IMR-90 (cell line): ENCODE measurements at regions not wholly inside any gene's neighbourhood (a gene's known extent, or its start where the extent isn't known, plus 50 kb on each side); places are given as distances from the start of the nearest gene placed in this dataset.

Source experiments
- ATAC-seq: fragments of 200-7000 bp; cut with Tn5 transposase; 2 replicates; pipeline ENCODE4 v1.9.1; 2020; ENCODE audit warnings: low read depth, mild to moderate bottlenecking, moderate library complexity
- BruUV-seq: library from RNA; stranded (reverse); fragments of 400-500 nt; replicated peaks from 2 replicates; lab custom pipeline; 2021; lab: Mats Ljungman, UMichigan
- CTCF ChIA-PET: fragments of 300-600 bp; formaldehyde crosslinking; extraction: SDS; loops from one replicate; lab custom pipeline; 2021; ENCODE audit warnings: antibody characterized with exemption; lab: Yijun Ruan, JAX
- POLR2A ChIA-PET: fragments of 300-600 bp; sonication (Branson Sonifier 250); formaldehyde crosslinking; loops from one replicate; lab custom pipeline; 2022; ENCODE audit warnings: antibody characterized with exemption; ENCODE audit not compliant: unreplicated experiment; lab: Charles Lee
- DNase-seq: peaks from one replicate; pipeline ENCODE4 v3.0.0; 2013
- H2AFZ ChIP-seq: replicated peaks from 2 replicates; pipeline ENCODE3; 2013; ENCODE audit warnings: low read length, mild to moderate bottlenecking; ENCODE audit not compliant: poor library complexity
- H2AK5ac ChIP-seq: 2 replicates; pipeline ENCODE4 v1.6.1; 2013; ENCODE audit warnings: low read depth, low read length, inconsistent platforms
- H2AK9ac ChIP-seq: replicated peaks from 2 replicates; pipeline ENCODE3; 2013; ENCODE audit warnings: mild to moderate bottlenecking, low read depth, low read length, moderate library complexity; ENCODE audit not compliant: poor library complexity
- H2BK120ac ChIP-seq: 2 replicates; pipeline ENCODE4 v1.6.1; 2013; ENCODE audit warnings: low read depth, low read length, inconsistent platforms
- H2BK15ac ChIP-seq: 3 replicates; pipeline ENCODE4 v1.6.1; 2013; ENCODE audit warnings: low read depth, low read length, inconsistent platforms
- H2BK20ac ChIP-seq: 2 replicates; pipeline ENCODE4 v1.6.1; 2013; ENCODE audit warnings: low read depth, mild to moderate bottlenecking, inconsistent platforms, low read length, moderate library complexity
- H2BK5ac ChIP-seq: 2 replicates; pipeline ENCODE4 v1.6.1; 2013; ENCODE audit warnings: mild to moderate bottlenecking, low read depth, low read length, inconsistent platforms; ENCODE audit not compliant: poor library complexity, severe bottlenecking
- H3K14ac ChIP-seq: replicated peaks from 2 replicates; pipeline ENCODE4 v1.6.1; 2013; ENCODE audit warnings: low read depth, low read length, inconsistent platforms
- H3K18ac ChIP-seq: 2 replicates; pipeline ENCODE4 v1.6.1; 2013; ENCODE audit warnings: low read depth, low read length, control low read depth
- H3K23ac ChIP-seq: 2 replicates; pipeline ENCODE4 v1.6.1; 2013; ENCODE audit warnings: low read depth, low read length, inconsistent platforms
- H3K27ac ChIP-seq: 2 replicates; pipeline ENCODE4 v1.5.1; 2013; ENCODE audit warnings: mild to moderate bottlenecking, control low read depth, low read length; ENCODE audit not compliant: insufficient read depth
- H3K27me3 ChIP-seq: 2 replicates; pipeline ENCODE4 v1.6.1; 2013; ENCODE audit warnings: low read length; ENCODE audit not compliant: control insufficient read depth, insufficient read depth
- H3K36me3 ChIP-seq: 2 replicates; pipeline ENCODE4 v1.6.1; 2013; ENCODE audit warnings: low read length, mixed read lengths; ENCODE audit not compliant: control insufficient read depth, insufficient read depth
- H3K4ac ChIP-seq: 2 replicates; pipeline ENCODE4 v1.6.1; 2013; ENCODE audit warnings: low read depth, low read length, inconsistent platforms
- H3K4me1 ChIP-seq: 2 replicates; pipeline ENCODE4 v1.6.1; 2013; ENCODE audit warnings: low read length, mixed read lengths; ENCODE audit not compliant: control insufficient read depth, insufficient read depth
- H3K4me2 ChIP-seq: 2 replicates; pipeline ENCODE4 v1.6.1; 2013; ENCODE audit warnings: low read depth, mild to moderate bottlenecking, control low read depth, low read length, moderate library complexity
- H3K4me3 ChIP-seq: 2 replicates; pipeline ENCODE4 v1.5.1; 2013; ENCODE audit warnings: low read depth, mild to moderate bottlenecking, control low read depth, low read length, moderate library complexity; ENCODE audit not compliant: insufficient read depth
- H3K56ac ChIP-seq: 2 replicates; pipeline ENCODE4 v1.6.1; 2013; ENCODE audit warnings: low read length, inconsistent platforms; ENCODE audit not compliant: insufficient read depth; ENCODE audit errors: extremely low read depth
- H3K79me1 ChIP-seq, 2 experiments: 2 replicates each; pipeline ENCODE4 v1.6.1; 2013; ENCODE audit warnings: low read length in 2 of 2, inconsistent platforms in 1 of 2, low read depth in 1 of 2
- H3K9ac ChIP-seq: 2 replicates; pipeline ENCODE4 v1.6.1; 2013; ENCODE audit warnings: low read depth, low read length, control low read depth
- H3K9me1 ChIP-seq: 2 replicates; pipeline ENCODE4 v1.6.1; 2013; ENCODE audit warnings: low read length, inconsistent platforms; ENCODE audit not compliant: insufficient read depth
- H3K9me3 ChIP-seq: 2 replicates; pipeline ENCODE4 v1.6.1; 2013; ENCODE audit warnings: low read length; ENCODE audit not compliant: control insufficient read depth, insufficient read depth
- H4K20me1 ChIP-seq: 2 replicates; pipeline ENCODE4 v1.6.1; 2013; ENCODE audit warnings: low read length, inconsistent platforms; ENCODE audit not compliant: insufficient read depth
- H4K5ac ChIP-seq: 2 replicates; pipeline ENCODE4 v1.6.1; 2013; ENCODE audit warnings: mild to moderate bottlenecking, low read depth, low read length, control low read depth
- H4K8ac ChIP-seq, 2 experiments: 2 replicates each; pipeline ENCODE4 v1.6.1; 2013; ENCODE audit warnings: low read depth in 2 of 2, low read length in 2 of 2, control low read depth in 1 of 2, inconsistent platforms in 1 of 2
- H4K91ac ChIP-seq: 2 replicates; pipeline ENCODE4 v1.6.1; 2013; ENCODE audit warnings: low read depth, low read length, inconsistent platforms; ENCODE audit not compliant: insufficient read depth
- CEBPB ChIP-seq: IDR thresholded peaks from 2 replicates; pipeline ENCODE4 v1.6.1; 2012; ENCODE audit warnings: low read depth, low read length, improper control_type of control experiment
- POLR2A ChIP-seq: IDR thresholded peaks from 2 replicates; pipeline ENCODE4 v1.6.1; 2012; ENCODE audit warnings: mild to moderate bottlenecking, low read depth, low read length
- WGBS, 2 experiments: methylation state at CpG; one replicate each; pipeline versions ENCODE4 v1.1.5 to v1.1.7; 2013; ENCODE audit warnings: missing lambda C conversion rate in 2 of 2; ENCODE audit not compliant: insufficient read length in 1 of 2; ENCODE audit errors: extremely low coverage in 2 of 2; 5-methylcytosine and 5-hydroxymethylcytosine counted together
- dilution Hi-C: fragments of 300-500 bp; cut with HindIII; formaldehyde crosslinking; loops from one replicate; pipeline ENCODE4 v1.14.3; 2018; ENCODE audit warnings: low sequenced_read_pairs; ENCODE audit not compliant: unreplicated experiment
- in situ Hi-C: fragments of 300-500 bp; cut with MboI; formaldehyde crosslinking; loops from 3 replicates; pipeline ENCODE4 v1.14.3; 2019; ENCODE audit warnings: low sequenced_read_pairs, inconsistent platforms, mixed read lengths
- intact Hi-C: fragments of 100-400 bp; cut with micrococcal nuclease; formaldehyde crosslinking; loops from 2 replicates; pipeline ENCODE4 v1.10.0; 2022

GRCh38 chr2:118738106-118738505, 109.3 kb downstream of the EN1 start:
- H3K56ac ChIP-seq, result no peak overlapping the region
- TF ChIP-seq CEBPB (peak; percentile 36; the same call in 1 of the 2 replicates), POLR2A (no peak)
- H3K14ac ChIP-seq, result no peak overlapping the region
- ATAC-seq, result peak; percentile 21; the same call in 1 of the 2 replicates
- no peak overlapping the region for H2AFZ ChIP-seq
- peak overlapping the region; percentile 5 for H2AK9ac ChIP-seq
- H4K8ac ChIP-seq, result no peak overlapping the region
- H4K91ac ChIP-seq, result peak overlapping the region; percentile 46; the same call in 1 of the 2 replicates
- no peak overlapping the region for H3K18ac ChIP-seq
- H3K27ac ChIP-seq, result no peak overlapping the region
- H2BK15ac ChIP-seq, result peak overlapping the region; percentile 10; the same call in 1 of the 3 replicates
- H2BK5ac ChIP-seq, result no peak overlapping the region
- no peak overlapping the region for H3K23ac ChIP-seq
- H3K9me3 ChIP-seq, result no peaks in the 10 kb centered on the region
- 0 out of 2 replicates have a peak, but pooled peaks cover 2% of the 10 kb centered on the region for H3K4me1 ChIP-seq
- DNase-seq, result no peak
- H3K4ac ChIP-seq, result no peak overlapping the region
- BruUV-seq, result no TSS peak
- no peaks in the 10 kb centered on the region for H3K27me3 ChIP-seq
- peak overlapping the region; percentile 73; the same call in 1 of the 2 replicates for H2BK20ac ChIP-seq
- ChIA-PET POLR2A (no interaction called here), CTCF (no interaction called here)
- in situ Hi-C loops (no loop called here), intact Hi-C loops (no loop called here), dilution Hi-C loops (no loop called here)
- no peaks in the 10 kb centered on the region for H3K36me3 ChIP-seq
- H3K4me2 ChIP-seq, result no peak overlapping the region
- peak overlapping the region; percentile 57 for H2BK120ac ChIP-seq
- no peaks in the 10 kb centered on the region for H3K79me1 ChIP-seq
- no peak overlapping the region for H3K4me3 ChIP-seq
- H3K9ac ChIP-seq, result no peak overlapping the region
- H4K5ac ChIP-seq, result no peak overlapping the region
- H4K20me1 ChIP-seq, result no peaks in the 10 kb centered on the region
- no CpG with 5 or more reads among the region's 3 CpGs for WGBS, 2 experiments
- peaks cover 5% of the 10 kb centered on the region for H3K9me1 ChIP-seq
- H2AK5ac ChIP-seq, result peak overlapping the region; percentile 1; the same call in 1 of the 2 replicates
